Adrenal gland (tissue), 9 donors: ENCODE measurements at regions not wholly inside any gene's neighbourhood (a gene's known extent, or its start where the extent isn't known, plus 50 kb on each side); places are given as distances from the start of the nearest gene placed in this dataset.
"Not testable (repeated sequence)": the region's sequence is repeated elsewhere in the genome, so short reads cannot be mapped to it uniquely, and the experiment has no call there.

ENCODE experiments used
- DNase-seq, 7 donors: peaks; one replicate each; pipeline ENCODE4 v3.0.0-alpha.2; 2019 to 2020
- H3K27ac ChIP-seq, 5 donors: fragments of 200-600 bp; sonication (generic) in 4 of 5; 1 replicate in 3 of 5; 2 replicates in 2 of 5; pipeline versions ENCODE4 v1.5.1 to v1.8.0; 2016 to 2020; ENCODE audit warnings: mild to moderate bottlenecking in 1 of 5
- H3K27me3 ChIP-seq: fragments of 200-600 bp; 2 replicates; pipeline ENCODE4 v1.8.0; 2021
- H3K36me3 ChIP-seq, 2 donors: fragments of 200-600 bp; replicated peaks in 1 of 2; 1 replicate in 1 of 2; 2 replicates in 1 of 2; pipeline versions ENCODE4 v1.5.1 to v1.8.0; 2018 to 2022
- H3K4me1 ChIP-seq, 2 donors: fragments of 200-600 bp; replicated peaks in 1 of 2; 1 replicate in 1 of 2; 2 replicates in 1 of 2; pipeline versions ENCODE4 v1.5.1 to v1.8.0; 2018 to 2021
- H3K4me3 ChIP-seq, 4 donors: fragments of 200-600 bp; sonication (generic) in 3 of 4; one replicate each; pipeline ENCODE4 v1.5.1; 2016 to 2018
- H3K9me3 ChIP-seq, 3 donors: fragments of 200-600 bp; sonication (generic) in 1 of 3; replicated peaks in 1 of 3; 1 replicate in 2 of 3; 2 replicates in 1 of 3; pipeline versions ENCODE4 v1.5.1 to v1.8.0; 2016 to 2021
- CTCF ChIP-seq, 6 experiments: fragments of 450-650 bp in 4 of 6; fragments of 200-600 bp in 2 of 6; sonication (generic) in 1 of 6; IDR thresholded peaks; 1 replicate in 5 of 6; 2 replicates in 1 of 6; pipeline versions ENCODE4 v1.5.1 to v1.8.0; 2016 to 2021; ENCODE audit warnings: antibody characterized with exemption in 6 of 6, mild to moderate bottlenecking in 2 of 6, moderate library complexity in 1 of 6
- POLR2A ChIP-seq, 2 donors: fragments of 450-650 bp; IDR thresholded peaks; one replicate each; pipeline ENCODE4 v1.6.1; 2017; ENCODE audit warnings: antibody characterized with exemption in 2 of 2, mild to moderate bottlenecking in 2 of 2, moderate library complexity in 1 of 2
- WGBS, 4 donors: extraction: QIAGEN DNeasy Blood & Tissue Kit in 2 of 4; methylation state at CpG; one replicate each; pipeline versions ENCODE4 v1.1.5 to v1.1.7; 2013 to 2017; 5-methylcytosine and 5-hydroxymethylcytosine counted together
- intact Hi-C, 2 donors: fragments of 100-400 bp; cut with DNase I; formaldehyde crosslinking; loops; one replicate each; pipeline versions ENCODE4 v1.14.1 to v1.15.0; 2022 to 2023
- donor health status: healthy with polysubstance abuse.
- donor health status: Bipolar disorder and iron deficiency.
- donor health status: DM: yes; HTN: yes; CAD: no.
- donor health status: DM: no; HTN: no; CAD: no.
- donor health status: DM: no; HTN: no; CAD: no.

- intact Hi-C loops, result no loop called here
Observed at GRCh38 chr10:65040796-65041195, 1519.6 kb downstream of the REEP3 start.

GRCh38 chr10:65041307-65041706 lies 1520.1 kb downstream of the REEP3 start:
- Histone ChIP-seq H3K27me3 (no peaks in the 10 kb centered on the region), H3K4me3 (no peak overlapping the region), H3K36me3 (no peaks in the 10 kb centered on the region), H3K27ac (no peak overlapping the region), H3K4me1 (no peaks in the 10 kb centered on the region), H3K9me3 (no peaks in the 10 kb centered on the region)
- no peak for DNase-seq
- WGBS, 4 donors, result 52 to 88% (median 73%) methylated on average over 1 of the region's 1 CpG
- intact Hi-C loops, result no loop called here
- TF ChIP-seq CTCF (IDR thresholded peaks at IDR 0.05) (no peak), POLR2A (IDR thresholded peaks at IDR 0.05) (no peak)

More at GRCh38 chr10:65040796-65041195, 1519.6 kb downstream of the REEP3 start:
- no peaks in the 10 kb centered on the region for H3K36me3 ChIP-seq
- DNase-seq, result no peak
- H3K27ac ChIP-seq, result no peak overlapping the region
- no peaks in the 10 kb centered on the region for H3K4me1 ChIP-seq
- no peaks in the 10 kb centered on the region for H3K27me3 ChIP-seq
- H3K4me3 ChIP-seq, result no peak overlapping the region
- no peaks in the 10 kb centered on the region for H3K9me3 ChIP-seq
- TF ChIP-seq POLR2A (IDR thresholded peaks at IDR 0.05) (no peak), CTCF (IDR thresholded peaks at IDR 0.05) (no peak)

- Histone ChIP-seq H3K27ac (no peak overlapping the region), H3K36me3 (no peaks in the 10 kb centered on the region), H3K9me3 (no peaks in the 10 kb centered on the region), H3K4me3 (no peak overlapping the region), H3K27me3 (no peaks in the 10 kb centered on the region), H3K4me1 (no peaks in the 10 kb centered on the region)
- TF ChIP-seq POLR2A (IDR thresholded peaks at IDR 0.05) (no peak), CTCF (IDR thresholded peaks at IDR 0.05) (no peak)
- intact Hi-C loops, result no loop called here
- DNase-seq, result no peak
Observed at GRCh38 chr10:65042496-65042895, 1521.3 kb downstream of the REEP3 start.

- WGBS, 4 donors, result 35 to 63% (median 46%) methylated on average over 1 of the region's 1 CpG
- H3K4me3 ChIP-seq, result no peak overlapping the region
Observed at GRCh38 chr10:65046831-65047230, 1525.6 kb downstream of the REEP3 start.

GRCh38 chr10:65052111-65052510 lies 1530.9 kb downstream of the REEP3 start:
- DNase-seq, intact Hi-C loops, H3K27me3 ChIP-seq, H3K4me1 ChIP-seq, H3K4me3 ChIP-seq, H3K36me3 ChIP-seq, H3K27ac ChIP-seq, H3K9me3 ChIP-seq: not testable (repeated sequence)
- WGBS, 4 donors, result 69 to 97% (median 87%) methylated on average over 3 to 19 of the region's 22 CpGs

More at GRCh38 chr10:65046831-65047230, 1525.6 kb downstream of the REEP3 start:
- intact Hi-C loops, result no loop called here
- H3K9me3 ChIP-seq, result no peaks in the 10 kb centered on the region
- H3K4me1 ChIP-seq, result no peaks in the 10 kb centered on the region
- no peak for DNase-seq
- TF ChIP-seq POLR2A (IDR thresholded peaks at IDR 0.05), result no peak
- no peak for TF ChIP-seq CTCF (IDR thresholded peaks at IDR 0.05)
- no peaks in the 10 kb centered on the region for H3K27me3 ChIP-seq
- no peak overlapping the region for H3K27ac ChIP-seq
- H3K36me3 ChIP-seq, result no peaks in the 10 kb centered on the region

- 80 to 95% (median 87%) methylated on average over 10 to 18 of the region's 18 CpGs for WGBS, 4 donors
- H3K36me3 ChIP-seq, H3K27me3 ChIP-seq, intact Hi-C loops, H3K27ac ChIP-seq, H3K4me1 ChIP-seq, H3K4me3 ChIP-seq, DNase-seq, H3K9me3 ChIP-seq: not testable (repeated sequence)
Observed at GRCh38 chr10:65053397-65053796, 1532.2 kb downstream of the REEP3 start.

GRCh38 chr10:65053831-65054351 lies 1532.7 kb downstream of the REEP3 start:
- H3K36me3 ChIP-seq, H3K9me3 ChIP-seq, H3K27ac ChIP-seq, intact Hi-C loops, H3K4me3 ChIP-seq, H3K4me1 ChIP-seq, H3K27me3 ChIP-seq, DNase-seq: not testable (repeated sequence)
- 60 to 96% (median 74%) methylated on average over 15 to 46 of the region's 46 CpGs for WGBS, 4 donors

GRCh38 chr10:65054701-65055100 lies 1533.5 kb downstream of the REEP3 start:
- H3K4me3 ChIP-seq, H3K27me3 ChIP-seq, H3K27ac ChIP-seq, intact Hi-C loops, H3K4me1 ChIP-seq, H3K36me3 ChIP-seq, H3K9me3 ChIP-seq: not testable (repeated sequence)
- DNase-seq, result peak in 1 of 7 donors; percentile 21
- 87 to 92% (median 91%) methylated on average over 11 to 12 of the region's 12 CpGs for WGBS, 4 donors
